ENCODE measurements at regions not wholly inside any gene's neighbourhood (a gene's known extent, or its start where the extent isn't known, plus 50 kb on each side); places are given as distances from the start of the nearest gene placed in this dataset.

- TF ChIP-seq FOXA1 (IDR thresholded peaks at IDR 0.05) (no peak), TARDBP (IDR thresholded peaks at IDR 0.05) (no peak), BHLHE40 (IDR thresholded peaks at IDR 0.05; ENCODE audit: borderline replicate concordance) (no peak), SP1 (IDR thresholded peaks at IDR 0.05) (no peak)
Observed at GRCh38 chr5:163345216-163345615, 92.2 kb upstream of the CCNG1 start.

Measured in HEK293T (cell line).